D721Med (cell line): ENCODE measurements at regions not wholly inside any gene's neighbourhood (a gene's known extent, or its start where the extent isn't known, plus 50 kb on each side); places are given as distances from the start of the nearest gene placed in this dataset.

ENCODE experiments used
- DNase-seq: peaks from one replicate; pipeline ENCODE4 v3.0.0; 2011; ENCODE audit warnings: low spot score; ENCODE audit not compliant: insufficient read length
- FAIRE-seq: peaks from 2 replicates; lab custom pipeline; 2011; peaks lifted over from hg19 to GRCh38; lab: Jason Lieb, UNC
- TF ChIP-seq, protein P1 (sequence below): IDR thresholded peaks from 2 replicates; pipeline ENCODE4 v1.5.1; 2012; ENCODE audit warnings: mild to moderate bottlenecking, control low read depth; ENCODE audit not compliant: insufficient read depth; ENCODE audit errors: missing control alignments

DNA sequence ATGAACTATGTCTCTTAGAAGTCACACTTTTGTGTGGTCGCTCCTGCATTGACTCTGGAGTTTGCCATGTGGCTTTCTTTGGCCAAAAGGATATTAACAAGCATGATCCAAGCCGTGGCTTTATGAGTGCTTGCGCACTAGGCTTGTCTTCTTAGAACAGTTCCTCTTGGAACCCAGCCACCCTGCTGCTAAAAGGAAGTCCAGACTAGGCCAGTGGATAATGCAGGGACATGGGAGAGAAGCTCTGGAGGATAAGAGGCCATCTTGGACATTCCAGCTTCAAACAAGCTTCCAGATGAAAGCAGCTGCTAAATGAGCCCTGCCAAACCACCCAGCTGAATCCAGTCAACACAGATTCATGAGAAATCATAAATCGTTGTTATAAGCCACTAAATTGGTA lies 346.4 kb downstream of the CDC5L start:
- DNase-seq, result no peak
- TF ChIP-seq, protein P1, sequence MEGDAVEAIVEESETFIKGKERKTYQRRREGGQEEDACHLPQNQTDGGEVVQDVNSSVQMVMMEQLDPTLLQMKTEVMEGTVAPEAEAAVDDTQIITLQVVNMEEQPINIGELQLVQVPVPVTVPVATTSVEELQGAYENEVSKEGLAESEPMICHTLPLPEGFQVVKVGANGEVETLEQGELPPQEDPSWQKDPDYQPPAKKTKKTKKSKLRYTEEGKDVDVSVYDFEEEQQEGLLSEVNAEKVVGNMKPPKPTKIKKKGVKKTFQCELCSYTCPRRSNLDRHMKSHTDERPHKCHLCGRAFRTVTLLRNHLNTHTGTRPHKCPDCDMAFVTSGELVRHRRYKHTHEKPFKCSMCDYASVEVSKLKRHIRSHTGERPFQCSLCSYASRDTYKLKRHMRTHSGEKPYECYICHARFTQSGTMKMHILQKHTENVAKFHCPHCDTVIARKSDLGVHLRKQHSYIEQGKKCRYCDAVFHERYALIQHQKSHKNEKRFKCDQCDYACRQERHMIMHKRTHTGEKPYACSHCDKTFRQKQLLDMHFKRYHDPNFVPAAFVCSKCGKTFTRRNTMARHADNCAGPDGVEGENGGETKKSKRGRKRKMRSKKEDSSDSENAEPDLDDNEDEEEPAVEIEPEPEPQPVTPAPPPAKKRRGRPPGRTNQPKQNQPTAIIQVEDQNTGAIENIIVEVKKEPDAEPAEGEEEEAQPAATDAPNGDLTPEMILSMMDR, result no peak

DNA sequence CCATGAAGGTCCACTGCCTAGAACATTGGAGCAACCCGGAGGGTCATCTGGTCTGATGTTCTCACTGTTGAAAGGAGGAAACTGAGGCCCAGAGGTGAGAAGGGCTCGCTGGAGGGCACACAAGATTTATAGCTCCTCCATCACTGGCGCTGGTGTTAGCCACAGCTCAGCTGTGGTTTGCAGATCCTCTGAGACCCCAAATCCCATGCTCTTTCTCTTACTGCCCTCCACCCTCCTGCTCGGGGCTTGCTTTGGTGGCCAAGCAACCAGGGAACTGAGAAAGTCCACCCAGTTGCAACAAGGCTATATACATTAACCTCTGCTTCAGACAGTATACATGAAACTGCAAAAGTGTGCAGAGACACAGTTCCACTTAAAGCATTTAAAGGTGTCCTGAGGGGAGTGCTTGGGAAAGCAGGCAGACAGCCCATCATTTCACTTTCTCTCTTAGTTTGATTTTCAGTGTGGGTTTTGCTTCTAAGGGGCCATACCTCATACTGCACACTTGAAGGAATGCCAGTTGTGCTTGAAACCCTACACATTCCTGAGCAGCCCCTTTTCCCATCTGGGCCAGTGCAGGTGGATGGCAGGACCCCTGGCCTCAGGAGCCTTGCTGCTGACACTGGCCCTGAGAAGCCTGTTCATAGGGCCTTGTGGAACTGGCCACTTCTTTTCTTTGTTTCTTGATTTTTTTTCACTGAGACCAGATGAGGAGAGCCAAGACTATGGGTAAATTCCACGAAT lies 347.6 kb downstream of the CDC5L start:
- DNase-seq (no peak), FAIRE-seq (no peak)
- TF ChIP-seq, protein P1, result no peak

More for the DNA sequence above, 346.4 kb downstream of the CDC5L start:
- no peak for FAIRE-seq

DNA sequence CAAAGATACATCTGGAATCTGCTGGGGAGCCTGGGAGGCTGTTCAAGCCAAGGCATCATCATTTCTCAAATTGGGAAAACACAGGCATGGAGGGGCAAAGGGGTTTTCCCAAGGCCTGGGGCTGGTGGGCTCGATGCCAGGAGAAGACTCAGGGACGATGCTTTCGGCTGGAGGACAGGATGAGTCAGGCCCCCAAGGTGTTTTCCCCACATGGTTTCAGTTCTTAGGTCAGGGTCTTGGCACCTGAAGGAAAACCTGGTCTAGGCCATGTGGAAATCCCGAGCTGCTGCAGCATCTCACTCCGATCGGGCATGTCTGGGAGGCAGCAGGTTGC lies 348.1 kb downstream of the CDC5L start:
- TF ChIP-seq, protein P1, result no peak
- DNase-seq (no peak), FAIRE-seq (no peak)

DNA sequence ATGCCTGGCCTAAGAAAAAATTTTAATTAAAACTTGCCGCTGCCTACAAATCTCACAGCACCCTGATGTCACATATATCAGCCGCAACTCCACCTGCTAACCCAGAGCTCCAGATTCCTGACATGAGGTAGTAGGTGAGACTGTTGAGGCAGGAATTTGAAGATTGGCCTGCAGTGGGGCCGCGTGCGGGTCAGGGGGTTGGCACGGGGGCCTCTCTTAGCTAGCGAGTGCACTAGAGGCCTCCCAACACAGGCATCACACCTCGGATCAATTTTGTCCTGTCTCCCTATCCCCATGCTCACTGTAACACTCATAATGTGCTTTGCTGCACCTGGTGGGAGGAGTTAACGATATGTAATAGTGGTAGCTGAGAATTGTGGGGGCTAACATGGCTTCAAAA lies 349.8 kb downstream of the CDC5L start:
- no peak for FAIRE-seq

DNA sequence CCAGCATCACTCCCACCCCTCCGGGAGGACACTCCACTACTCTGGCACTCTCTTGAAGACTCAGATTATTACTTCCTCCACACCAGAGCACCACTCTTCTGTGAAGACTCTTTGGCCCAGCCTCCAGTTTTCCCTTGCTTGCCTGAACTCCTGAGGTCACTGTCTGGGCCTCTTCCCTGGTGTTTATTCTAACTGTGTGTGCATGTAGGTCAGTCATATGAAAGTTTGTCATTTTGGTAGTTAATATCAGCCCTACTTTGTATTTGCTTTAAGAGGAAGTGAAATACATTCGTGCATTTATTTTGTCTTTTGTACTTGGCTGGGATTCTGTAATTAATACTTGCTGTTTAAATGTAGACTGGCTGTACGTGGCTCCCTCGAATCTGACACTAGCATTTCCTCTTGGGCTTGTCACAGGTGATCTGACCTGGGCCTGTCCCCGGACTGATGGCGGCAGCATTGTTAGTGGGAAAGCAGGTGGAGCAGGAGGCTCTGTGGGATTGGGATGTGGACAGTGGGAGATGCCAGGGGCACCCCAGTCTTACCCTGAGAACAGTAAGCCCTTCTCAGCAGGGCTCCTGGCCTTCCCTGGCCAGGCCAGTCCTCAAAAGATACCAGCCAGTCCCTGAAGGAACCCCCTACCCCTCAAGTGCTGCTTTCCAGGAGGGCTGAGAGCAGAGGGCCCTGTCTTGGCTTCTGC lies 350.5 kb downstream of the CDC5L start:
- no peak for FAIRE-seq
- no peak for DNase-seq
- TF ChIP-seq, protein P1, result no peak

More for the DNA sequence above, 349.8 kb downstream of the CDC5L start:
- no peak for DNase-seq
- TF ChIP-seq, protein P1, result no peak

DNA sequence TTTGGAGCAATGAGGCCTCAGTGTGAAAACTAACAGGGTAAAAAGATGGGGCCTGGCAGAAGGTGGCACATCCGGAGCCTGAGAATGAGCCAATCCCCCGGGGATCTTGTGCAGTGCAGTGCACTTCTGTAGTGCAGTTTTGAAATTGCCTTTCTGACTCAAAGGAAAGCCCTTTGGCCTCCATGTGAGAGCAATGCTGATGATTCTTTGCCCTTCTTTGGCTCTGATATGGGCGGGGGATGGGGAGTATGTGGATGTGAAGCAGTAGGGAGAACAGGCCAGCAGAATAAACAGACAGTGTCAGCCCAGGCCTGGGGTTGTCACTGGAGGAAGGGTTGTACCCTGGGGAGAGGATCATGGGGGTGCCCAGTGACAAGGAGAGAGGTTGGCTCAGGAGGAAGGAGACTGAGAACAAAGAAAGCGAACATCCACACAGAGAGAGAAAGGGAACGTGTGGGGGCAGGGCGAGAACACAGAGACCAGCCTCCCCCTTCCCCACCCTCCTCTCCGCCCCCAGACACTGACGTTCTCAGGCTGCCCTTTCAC lies 351.2 kb downstream of the CDC5L start:
- DNase-seq, result no peak
- TF ChIP-seq, protein P1, result no peak
- FAIRE-seq, result no peak

DNA sequence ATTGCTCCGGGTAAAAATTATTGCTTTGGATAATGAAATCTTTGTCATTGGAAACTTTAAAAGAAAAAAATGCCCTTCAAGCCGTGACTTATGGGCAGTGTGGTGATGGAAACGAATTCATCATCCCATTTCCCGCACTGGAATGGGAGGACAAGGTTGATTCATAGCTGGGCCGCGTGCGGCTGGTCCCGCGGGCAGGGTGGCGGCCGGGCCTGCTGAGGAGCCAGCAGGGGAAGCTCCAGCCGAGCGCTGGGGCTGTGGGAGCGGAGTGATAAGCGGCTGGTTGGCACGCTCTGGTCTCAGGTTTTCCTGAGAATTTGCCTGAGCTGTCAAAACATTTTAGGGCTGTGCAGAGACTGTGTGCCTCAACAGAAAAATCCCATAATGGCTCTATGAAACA lies 351.7 kb downstream of the CDC5L start:
- TF ChIP-seq, protein P1, result no peak
- no peak for DNase-seq
- no peak for FAIRE-seq
